ENCODE measurements at regions not wholly inside any gene's neighbourhood (a gene's known extent, or its start where the extent isn't known, plus 50 kb on each side); places are given as distances from the start of the nearest gene placed in this dataset.

DNA sequence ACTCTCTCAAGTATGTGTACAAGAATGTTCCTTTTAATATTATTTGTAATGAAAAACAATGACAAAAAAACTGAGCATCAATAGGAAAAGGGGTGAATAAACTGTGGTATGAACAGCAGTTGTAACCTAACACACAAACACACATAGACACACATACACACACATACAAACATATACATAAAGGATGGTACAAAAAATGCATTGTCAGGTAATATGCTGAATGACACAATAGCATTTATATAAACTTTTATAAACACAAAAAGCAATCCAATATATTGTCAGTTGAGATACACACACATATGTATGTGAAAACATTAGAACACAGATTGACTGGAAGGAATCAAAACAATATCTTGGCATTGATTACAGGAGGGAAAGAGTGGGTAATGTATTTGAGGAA, 227.0 kb upstream of the ISL1 start:
- TF ChIP-seq, protein P1, sequence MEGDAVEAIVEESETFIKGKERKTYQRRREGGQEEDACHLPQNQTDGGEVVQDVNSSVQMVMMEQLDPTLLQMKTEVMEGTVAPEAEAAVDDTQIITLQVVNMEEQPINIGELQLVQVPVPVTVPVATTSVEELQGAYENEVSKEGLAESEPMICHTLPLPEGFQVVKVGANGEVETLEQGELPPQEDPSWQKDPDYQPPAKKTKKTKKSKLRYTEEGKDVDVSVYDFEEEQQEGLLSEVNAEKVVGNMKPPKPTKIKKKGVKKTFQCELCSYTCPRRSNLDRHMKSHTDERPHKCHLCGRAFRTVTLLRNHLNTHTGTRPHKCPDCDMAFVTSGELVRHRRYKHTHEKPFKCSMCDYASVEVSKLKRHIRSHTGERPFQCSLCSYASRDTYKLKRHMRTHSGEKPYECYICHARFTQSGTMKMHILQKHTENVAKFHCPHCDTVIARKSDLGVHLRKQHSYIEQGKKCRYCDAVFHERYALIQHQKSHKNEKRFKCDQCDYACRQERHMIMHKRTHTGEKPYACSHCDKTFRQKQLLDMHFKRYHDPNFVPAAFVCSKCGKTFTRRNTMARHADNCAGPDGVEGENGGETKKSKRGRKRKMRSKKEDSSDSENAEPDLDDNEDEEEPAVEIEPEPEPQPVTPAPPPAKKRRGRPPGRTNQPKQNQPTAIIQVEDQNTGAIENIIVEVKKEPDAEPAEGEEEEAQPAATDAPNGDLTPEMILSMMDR (IDR thresholded peaks at IDR 0.05; ENCODE audit: borderline replicate concordance, extremely low read depth, low read length, poor library complexity, severe bottlenecking) = no peak
- no peak for TF ChIP-seq EZH2 (IDR thresholded peaks at IDR 0.05; ENCODE audit: borderline replicate concordance, low read depth, low read length, severe bottlenecking)

All from DND-41 (cell line).